Suprapubic skin (tissue), 3 donors: ENCODE measurements at regions not wholly inside any gene's neighbourhood (a gene's known extent, or its start where the extent isn't known, plus 50 kb on each side); places are given as distances from the start of the nearest gene placed in this dataset.

Experiments
- EP300 ChIP-seq: sonication (generic); formaldehyde crosslinking; IDR thresholded peaks from one replicate; pipeline ENCODE4 v1.6.1; 2017; ENCODE audit warnings: antibody characterized with exemption
- TF ChIP-seq, protein P1 (sequence below), 2 donors: fragments of 200-600 bp in 1 of 2; fragments of 450-650 bp in 1 of 2; sonication (generic) in 1 of 2; IDR thresholded peaks; one replicate each; pipeline ENCODE4 v1.5.1; 2016 to 2019; ENCODE audit warnings: antibody characterized with exemption in 2 of 2, mild to moderate bottlenecking in 1 of 2, moderate library complexity in 1 of 2

DNA sequence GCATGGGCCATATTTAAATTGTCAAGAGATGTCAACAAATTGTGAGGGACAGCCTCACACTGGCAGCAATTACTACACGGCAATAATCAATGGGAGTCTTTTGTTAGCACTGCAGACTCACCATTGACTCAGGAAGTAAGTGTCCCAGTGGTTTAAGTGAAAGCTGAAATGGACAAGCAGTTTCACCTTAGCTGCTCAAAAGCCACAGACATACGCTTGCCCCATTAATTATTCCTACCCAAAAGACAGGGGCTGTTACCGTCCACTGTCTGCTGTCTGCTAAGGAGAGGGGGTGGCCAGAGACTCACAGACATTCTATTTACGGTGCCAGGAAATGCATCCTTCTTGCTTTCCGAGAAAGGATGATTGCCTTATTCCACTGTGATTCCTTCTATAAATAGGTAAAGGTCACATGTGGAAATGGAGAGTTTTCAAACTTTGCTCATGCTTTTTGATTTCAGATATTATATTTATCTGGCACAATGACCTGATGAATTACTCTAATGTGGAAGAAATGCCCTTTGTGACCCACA is 309.7 kb upstream of the NFE2L3 start:
- TF ChIP-seq, protein P1, sequence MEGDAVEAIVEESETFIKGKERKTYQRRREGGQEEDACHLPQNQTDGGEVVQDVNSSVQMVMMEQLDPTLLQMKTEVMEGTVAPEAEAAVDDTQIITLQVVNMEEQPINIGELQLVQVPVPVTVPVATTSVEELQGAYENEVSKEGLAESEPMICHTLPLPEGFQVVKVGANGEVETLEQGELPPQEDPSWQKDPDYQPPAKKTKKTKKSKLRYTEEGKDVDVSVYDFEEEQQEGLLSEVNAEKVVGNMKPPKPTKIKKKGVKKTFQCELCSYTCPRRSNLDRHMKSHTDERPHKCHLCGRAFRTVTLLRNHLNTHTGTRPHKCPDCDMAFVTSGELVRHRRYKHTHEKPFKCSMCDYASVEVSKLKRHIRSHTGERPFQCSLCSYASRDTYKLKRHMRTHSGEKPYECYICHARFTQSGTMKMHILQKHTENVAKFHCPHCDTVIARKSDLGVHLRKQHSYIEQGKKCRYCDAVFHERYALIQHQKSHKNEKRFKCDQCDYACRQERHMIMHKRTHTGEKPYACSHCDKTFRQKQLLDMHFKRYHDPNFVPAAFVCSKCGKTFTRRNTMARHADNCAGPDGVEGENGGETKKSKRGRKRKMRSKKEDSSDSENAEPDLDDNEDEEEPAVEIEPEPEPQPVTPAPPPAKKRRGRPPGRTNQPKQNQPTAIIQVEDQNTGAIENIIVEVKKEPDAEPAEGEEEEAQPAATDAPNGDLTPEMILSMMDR (IDR thresholded peaks at IDR 0.05), result no peak
- TF ChIP-seq EP300, result no peak
